ENCODE measurements at regions not wholly inside any gene's neighbourhood (a gene's known extent, or its start where the extent isn't known, plus 50 kb on each side); places are given as distances from the start of the nearest gene placed in this dataset.
"Not testable (repeated sequence)": the region's sequence is repeated elsewhere in the genome, so short reads cannot be mapped to it uniquely, and the experiment has no call there.

- in situ Hi-C loops (cut with MboI; ENCODE audit: low sequenced_read_pairs) = no loop called here
These were observed 284.9 kb upstream of the ECI2 start for GRCh38 chr6:4420160-4420865.

- in situ Hi-C loops (cut with MboI; ENCODE audit: low sequenced_read_pairs) = no loop called here
These were observed 280.2 kb upstream of the ECI2 start for GRCh38 chr6:4415549-4415948.

DNA sequence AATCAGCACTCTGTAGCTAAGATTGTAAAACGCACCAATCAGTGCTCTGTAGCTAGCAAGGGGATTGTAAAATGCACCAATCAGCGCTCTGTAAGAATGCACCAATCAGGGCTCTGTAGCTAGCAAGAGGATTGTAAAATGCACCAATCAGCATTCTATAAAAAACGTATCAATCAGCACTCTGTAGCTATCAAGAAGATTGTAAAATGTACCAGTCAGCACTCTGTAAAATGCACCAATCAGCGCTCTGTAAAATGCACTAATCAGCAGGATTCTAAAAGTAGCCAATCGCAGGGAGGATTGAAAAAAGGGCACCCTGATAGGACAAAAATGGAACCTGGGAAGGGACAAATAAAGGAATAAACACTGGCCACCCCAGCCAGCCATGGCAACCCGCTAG is 278.7 kb upstream of the ECI2 start:
- in situ Hi-C loops (cut with MboI; ENCODE audit: low sequenced_read_pairs) = not testable (repeated sequence)

- in situ Hi-C loops (cut with MboI; ENCODE audit: low sequenced_read_pairs) = no loop called here
These were observed 277.7 kb upstream of the ECI2 start for GRCh38 chr6:4413073-4413472.

DNA sequence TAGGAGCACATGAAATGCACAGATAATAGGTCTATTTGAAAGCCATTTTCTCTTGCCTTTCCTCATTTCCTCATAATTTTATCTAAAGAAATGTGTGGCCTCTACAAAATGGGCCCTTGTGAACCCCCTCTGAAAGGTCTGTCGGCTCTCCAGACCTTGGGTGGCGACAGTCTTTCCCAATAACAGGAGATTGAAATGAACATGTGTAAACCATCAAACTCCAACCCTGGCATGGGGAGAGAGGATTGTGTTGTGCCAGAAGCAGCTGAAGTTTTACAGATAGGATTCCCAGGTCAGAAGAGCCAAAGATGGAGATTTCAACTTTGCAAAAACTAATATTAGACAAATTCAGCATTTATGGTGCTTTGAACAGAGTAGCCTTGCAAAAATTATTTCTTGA is 277.1 kb upstream of the ECI2 start:
- in situ Hi-C loops (cut with MboI; ENCODE audit: low sequenced_read_pairs) = no loop called here

- in situ Hi-C loops (cut with MboI; ENCODE audit: low sequenced_read_pairs) = no loop called here
These were observed 276.7 kb upstream of the ECI2 start for GRCh38 chr6:4412077-4412476.

DNA sequence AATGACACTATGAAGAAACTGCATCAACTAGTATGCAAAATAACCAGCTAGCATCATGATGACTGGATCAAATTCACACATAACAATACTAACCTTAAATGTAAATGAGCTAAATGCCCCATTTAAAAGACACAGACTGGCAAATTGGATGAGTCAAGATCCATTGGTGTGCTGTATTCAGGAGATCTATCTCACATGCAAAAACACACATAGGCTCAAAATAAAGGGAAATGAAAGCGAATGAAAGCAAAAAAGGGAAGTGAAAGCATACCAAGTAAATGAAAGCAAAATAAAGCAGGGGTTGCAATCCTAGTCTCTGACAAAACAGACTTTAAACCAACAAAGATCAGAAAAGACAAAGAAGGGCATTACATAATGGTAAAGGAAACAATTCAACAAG is 272.3 kb upstream of the ECI2 start:
- in situ Hi-C loops (cut with MboI; ENCODE audit: low sequenced_read_pairs) = not testable (repeated sequence)

DNA sequence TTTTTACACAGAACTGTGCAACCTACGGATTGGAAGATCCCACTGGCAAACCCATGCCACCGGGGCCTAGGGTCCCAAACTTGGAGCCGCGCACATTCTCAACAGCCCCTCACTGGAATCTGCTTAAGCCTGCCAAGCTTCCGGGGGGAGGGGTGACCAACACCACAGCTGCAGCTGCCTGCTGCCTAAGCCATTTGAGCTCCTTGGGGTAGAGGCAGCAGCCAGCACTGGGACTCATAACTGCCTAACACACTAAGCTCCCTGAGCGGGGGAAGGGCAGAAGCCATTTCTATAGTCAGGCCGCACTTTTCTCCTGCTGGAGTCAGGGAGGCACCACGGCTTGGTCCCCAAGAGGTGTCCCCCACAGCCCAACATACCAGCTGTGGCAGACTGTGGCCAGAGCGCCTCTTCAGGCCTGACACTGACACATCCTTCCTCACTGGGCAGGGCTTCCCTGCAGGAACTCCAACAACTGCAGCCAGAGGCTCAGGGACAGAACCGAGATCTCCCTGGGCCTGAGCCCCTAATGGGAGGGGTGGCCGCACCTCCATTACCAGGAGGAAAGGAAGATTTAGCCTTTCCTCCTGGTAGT is 270.3 kb upstream of the ECI2 start:
- in situ Hi-C loops (cut with MboI; ENCODE audit: low sequenced_read_pairs) = no loop called here

- in situ Hi-C loops (cut with MboI; ENCODE audit: low sequenced_read_pairs) = no loop called here
These were observed 269.0 kb upstream of the ECI2 start for GRCh38 chr6:4404415-4404814.

DNA sequence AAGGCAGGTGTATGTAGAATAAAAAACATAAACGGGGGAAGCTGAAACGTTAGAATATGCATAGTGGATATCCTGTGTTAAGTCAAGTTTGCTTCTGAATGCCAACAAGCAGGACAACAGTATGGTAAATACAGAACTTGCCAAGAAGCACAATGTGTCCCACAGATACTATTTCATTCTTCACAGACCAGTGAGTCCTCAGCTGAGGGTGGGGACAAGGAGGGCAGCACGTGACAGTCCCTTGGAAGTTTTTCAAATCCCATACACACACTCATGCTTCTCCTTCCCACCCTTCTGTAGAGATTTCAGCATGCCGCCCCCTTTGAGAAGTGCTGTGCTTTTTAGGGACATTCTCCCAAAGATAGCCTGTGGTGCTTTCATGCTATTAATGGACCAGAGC is 268.5 kb upstream of the ECI2 start:
- in situ Hi-C loops (cut with MboI; ENCODE audit: low sequenced_read_pairs) = no loop called here

DNA sequence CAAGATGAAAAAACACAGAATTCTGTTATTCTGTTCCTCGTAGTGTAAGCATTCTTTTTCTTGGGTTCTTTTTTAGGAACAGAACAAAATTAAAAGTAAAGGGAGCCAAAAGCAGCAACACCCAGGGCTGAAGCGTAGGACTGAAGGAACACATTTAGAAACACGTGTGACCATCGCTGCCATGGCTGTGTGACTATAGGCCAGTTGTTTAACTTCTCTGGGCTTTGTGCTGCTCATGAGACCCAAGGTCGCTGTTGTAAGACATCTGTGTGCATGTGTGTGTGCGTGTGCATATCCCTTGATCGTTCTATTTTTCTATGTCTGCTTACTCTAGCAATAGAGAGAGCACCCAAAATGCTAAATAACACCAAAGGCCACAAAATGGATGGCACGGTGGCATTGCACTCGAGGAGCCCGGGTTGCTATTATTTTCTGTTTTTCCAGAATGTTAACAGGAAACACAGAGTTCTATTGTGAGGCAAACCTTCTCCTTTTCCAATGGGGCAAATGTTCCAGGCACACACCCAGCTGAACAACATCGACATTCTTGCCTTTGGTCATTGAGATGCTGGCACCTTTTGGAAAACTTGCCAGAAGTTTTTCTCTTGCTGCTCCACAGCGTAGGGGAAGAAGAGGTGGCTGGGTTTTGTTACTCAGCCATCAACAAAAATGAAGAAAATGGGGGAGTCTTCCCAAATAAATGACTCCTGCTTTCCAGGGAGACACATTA is 267.8 kb upstream of the ECI2 start:
- in situ Hi-C loops (cut with MboI; ENCODE audit: low sequenced_read_pairs) = no loop called here

GRCh38 chr6:4402477-4402976 is 267.2 kb upstream of the ECI2 start:
- in situ Hi-C loops (cut with MboI; ENCODE audit: low sequenced_read_pairs) = no loop called here

- in situ Hi-C loops (cut with MboI; ENCODE audit: low sequenced_read_pairs) = no loop called here
These were observed 266.3 kb upstream of the ECI2 start for GRCh38 chr6:4401408-4402368.

- in situ Hi-C loops (cut with MboI; ENCODE audit: low sequenced_read_pairs) = no loop called here
These were observed 264.3 kb upstream of the ECI2 start for GRCh38 chr6:4399656-4400055.

DNA sequence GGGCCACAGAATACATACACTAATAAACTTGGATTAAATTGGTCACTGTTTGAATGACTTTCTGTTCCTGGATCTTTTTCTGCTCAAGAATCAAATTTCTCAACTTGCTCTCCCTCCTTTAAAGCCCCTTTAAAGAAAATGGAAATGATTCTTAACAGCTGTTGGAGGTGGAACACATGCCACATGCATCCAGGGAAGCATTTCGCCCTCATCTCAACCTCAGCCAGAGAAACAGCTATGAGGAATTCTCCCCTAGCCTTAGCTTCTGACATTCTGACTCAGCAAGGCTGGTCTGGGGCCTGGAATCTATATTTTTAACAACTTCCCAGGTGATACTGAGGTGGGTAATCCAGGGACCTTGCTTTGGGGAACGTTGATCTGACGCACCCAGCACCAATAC is 263.4 kb upstream of the ECI2 start:
- in situ Hi-C loops (cut with MboI; ENCODE audit: low sequenced_read_pairs) = no loop called here

- in situ Hi-C loops (cut with MboI; ENCODE audit: low sequenced_read_pairs) = no loop called here
These were observed 261.9 kb upstream of the ECI2 start for GRCh38 chr6:4397307-4397706.

DNA sequence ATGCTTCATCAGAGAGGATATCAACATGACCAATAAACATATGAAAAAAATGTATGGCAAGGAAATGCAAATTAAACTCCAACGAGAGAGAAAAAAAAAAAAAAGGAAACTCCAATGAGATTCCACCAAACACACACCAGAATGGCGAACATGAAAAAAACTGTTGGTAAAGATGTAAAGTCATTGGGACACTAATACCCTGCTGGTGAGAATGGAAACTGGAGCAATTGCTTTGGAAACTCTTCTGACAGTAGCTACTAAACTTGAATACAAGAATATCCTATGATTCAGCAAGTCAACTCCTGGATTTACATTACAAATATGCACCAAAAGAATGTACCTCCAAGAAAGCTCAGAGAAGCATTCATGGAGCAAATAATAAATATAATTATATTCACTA is 260.7 kb upstream of the ECI2 start:
- in situ Hi-C loops (cut with MboI; ENCODE audit: low sequenced_read_pairs) = no loop called here

DNA sequence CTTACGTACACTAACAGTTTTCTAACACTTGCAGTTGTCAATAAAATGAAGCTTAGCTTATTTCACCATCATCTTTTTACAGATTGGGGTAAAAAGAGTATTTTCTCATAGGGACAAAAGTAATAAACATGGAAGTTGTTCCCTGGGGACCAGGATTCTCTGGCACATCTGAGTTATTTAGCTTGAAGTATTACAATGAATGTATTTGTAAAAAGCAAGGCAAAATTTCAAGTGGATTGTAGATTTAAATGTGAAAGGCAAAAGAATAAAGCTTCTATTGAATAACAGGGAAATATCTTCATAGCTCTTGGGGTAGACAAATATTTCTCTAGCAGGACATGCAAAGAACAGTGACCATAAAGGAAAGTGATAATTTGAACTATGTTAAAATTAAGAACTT is 260.0 kb upstream of the ECI2 start:
- in situ Hi-C loops (cut with MboI; ENCODE audit: low sequenced_read_pairs) = no loop called here

DNA sequence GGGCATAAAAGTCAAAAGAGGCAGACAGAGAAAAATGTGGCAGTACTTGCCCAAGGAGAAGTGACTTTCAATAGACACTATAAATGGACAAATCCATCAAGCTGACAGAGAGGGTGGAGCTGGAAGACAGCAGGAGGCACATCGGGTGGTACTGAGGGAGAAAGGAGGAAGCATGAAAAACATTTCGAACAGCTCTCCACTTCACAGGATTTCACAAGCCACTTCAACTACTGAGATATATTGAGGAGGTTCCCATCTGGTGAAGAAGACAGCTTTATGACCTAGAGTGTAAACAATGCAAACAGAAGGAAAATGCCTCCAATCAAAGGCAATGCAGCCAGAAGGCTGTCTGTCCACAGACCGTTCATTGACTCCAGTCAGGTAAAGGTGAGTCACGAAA is 259.4 kb upstream of the ECI2 start:
- in situ Hi-C loops (cut with MboI; ENCODE audit: low sequenced_read_pairs) = no loop called here

- in situ Hi-C loops (cut with MboI; ENCODE audit: low sequenced_read_pairs) = no loop called here
These were observed 253.3 kb upstream of the ECI2 start for GRCh38 chr6:4388675-4389074.

DNA sequence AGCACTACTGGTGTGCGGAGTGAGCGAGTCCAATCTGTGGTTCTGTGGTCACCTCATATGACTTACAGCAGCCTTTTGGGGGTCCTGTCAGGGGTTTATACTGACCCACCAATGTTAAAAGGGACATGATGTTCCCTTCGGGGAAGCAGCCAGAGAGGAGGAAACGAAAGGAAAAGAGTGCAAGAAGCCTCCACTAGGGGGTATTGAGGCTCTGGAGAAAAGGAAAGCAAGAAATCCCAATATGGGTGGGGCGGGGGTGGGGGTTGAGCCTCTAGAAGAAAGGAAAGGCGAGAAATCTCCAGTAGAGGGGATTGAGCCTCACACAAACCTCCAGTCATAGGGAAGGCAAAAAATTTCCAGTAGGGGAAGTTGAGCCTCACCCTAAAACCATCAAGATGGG is 249.3 kb upstream of the ECI2 start:
- in situ Hi-C loops (cut with MboI; ENCODE audit: low sequenced_read_pairs) = no loop called here
